ENCODE measurements at regions not wholly inside any gene's neighbourhood (a gene's known extent, or its start where the extent isn't known, plus 50 kb on each side); places are given as distances from the start of the nearest gene placed in this dataset.

DNA sequence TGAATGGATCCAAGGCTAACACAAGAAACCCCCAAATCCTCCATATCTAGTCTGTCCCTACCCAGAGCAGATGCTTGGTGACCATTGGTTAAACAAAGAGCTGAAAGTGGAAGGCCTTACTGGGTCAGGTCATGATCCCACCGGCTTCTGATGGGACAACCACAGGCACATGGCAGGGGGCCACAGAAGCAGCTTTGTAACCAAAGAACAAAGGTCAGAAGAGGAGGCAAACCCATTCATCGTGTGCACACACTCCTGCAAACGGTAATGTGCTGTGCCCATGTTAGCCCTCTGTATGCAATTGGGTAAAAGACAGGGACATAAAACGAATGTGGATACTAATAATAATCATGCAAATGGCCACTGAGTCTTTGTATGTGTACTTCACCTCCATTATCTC lies 133.3 kb upstream of the SLC6A11 start:
- Histone ChIP-seq H3K9me3 (replicated peaks in 1 of 2; ENCODE audit: control insufficient read depth in 2 of 2, insufficient read depth in 1 of 2, low read depth in 1 of 2, low read length in 2 of 2) (no peaks in the 10 kb centered on the region), H3K9ac (ENCODE audit: low read depth, low read length, poor library complexity) (no peak overlapping the region), H2BK12ac (ENCODE audit: low read length) (no peak overlapping the region), H3K4ac (ENCODE audit: low read length) (no peak overlapping the region), H3K4me1 (ENCODE audit: control insufficient read depth in 2 of 2, insufficient read depth in 1 of 2, low read depth in 1 of 2, low read length in 2 of 2) (peaks cover 0 to 6% of the 10 kb centered on the region in 2 donors), H3K4me2 (ENCODE audit: insufficient read depth, low read length, poor library complexity, severe bottlenecking) (no peak overlapping the region), H3K14ac (ENCODE audit: low read length) (no peak overlapping the region), H2AFZ (ENCODE audit: low read length) (no peak overlapping the region), H3K18ac (ENCODE audit: low read length) (no peak overlapping the region), H2BK5ac (ENCODE audit: low read length) (no peak overlapping the region), H3K23ac (ENCODE audit: low read depth, low read length, poor library complexity) (no peak overlapping the region), H3K36me3 (replicated peaks in 1 of 2; ENCODE audit: control insufficient read depth in 2 of 2, insufficient read depth in 2 of 2, low read length in 2 of 2) (no peaks in the 10 kb centered on the region), H2BK120ac (ENCODE audit: low read depth, low read length) (no peak overlapping the region), H3K4me3 (ENCODE audit: low read length in 2 of 2) (no peak overlapping the region), H3K79me1 (ENCODE audit: low read depth, low read length) (no peaks in the 10 kb centered on the region), H2BK15ac (ENCODE audit: low read length) (no peak overlapping the region), H3K27ac (replicated peaks; ENCODE audit: low read length) (no peak overlapping the region), H2AK5ac (ENCODE audit: low read depth, low read length) (no peak overlapping the region), H4K8ac (ENCODE audit: low read depth, low read length) (no peak overlapping the region), H3K27me3 (ENCODE audit: control insufficient read depth in 3 of 3, insufficient read depth in 3 of 3, low read depth in 1 of 3, low read length in 3 of 3) (no peaks in the 10 kb centered on the region), H4K91ac (ENCODE audit: low read depth, low read length, poor library complexity) (no peak overlapping the region)
- no CpG with 5 or more reads among the region's 4 CpGs for WGBS, 2 donors (ENCODE audit: extremely low coverage in 2 of 2, insufficient read length in 2 of 2, insufficient replicate concordance in 1 of 2)
- DNase-seq (ENCODE audit: low spot score): no peak

- Histone ChIP-seq H2BK12ac (ENCODE audit: low read length) (no peak overlapping the region), H2BK120ac (ENCODE audit: low read depth, low read length) (no peak overlapping the region), H3K9ac (ENCODE audit: low read depth, low read length, poor library complexity) (no peak overlapping the region), H3K4ac (ENCODE audit: low read length) (no peak overlapping the region), H3K36me3 (replicated peaks in 1 of 2; ENCODE audit: control insufficient read depth in 2 of 2, insufficient read depth in 2 of 2, low read length in 2 of 2) (no peaks in the 10 kb centered on the region), H2BK5ac (ENCODE audit: low read length) (no peak overlapping the region), H3K79me1 (ENCODE audit: low read depth, low read length) (no peaks in the 10 kb centered on the region), H4K8ac (ENCODE audit: low read depth, low read length) (no peak overlapping the region), H3K27me3 (ENCODE audit: control insufficient read depth in 3 of 3, insufficient read depth in 3 of 3, low read depth in 1 of 3, low read length in 3 of 3) (no peaks in the 10 kb centered on the region), H3K4me3 (ENCODE audit: low read length in 2 of 2) (no peak overlapping the region), H3K14ac (ENCODE audit: low read length) (no peak overlapping the region), H3K27ac (replicated peaks; ENCODE audit: low read length) (no peak overlapping the region), H4K91ac (ENCODE audit: low read depth, low read length, poor library complexity) (no peak overlapping the region), H2AFZ (ENCODE audit: low read length) (no peak overlapping the region), H3K18ac (ENCODE audit: low read length) (no peak overlapping the region), H3K4me1 (ENCODE audit: control insufficient read depth in 2 of 2, insufficient read depth in 1 of 2, low read depth in 1 of 2, low read length in 2 of 2) (peaks cover 0 to 6% of the 10 kb centered on the region in 2 donors), H3K23ac (ENCODE audit: low read depth, low read length, poor library complexity) (no peak overlapping the region), H3K9me3 (replicated peaks in 1 of 2; ENCODE audit: control insufficient read depth in 2 of 2, insufficient read depth in 1 of 2, low read depth in 1 of 2, low read length in 2 of 2) (no peaks in the 10 kb centered on the region), H2BK15ac (ENCODE audit: low read length) (no peak overlapping the region), H3K4me2 (ENCODE audit: insufficient read depth, low read length, poor library complexity, severe bottlenecking) (no peak overlapping the region), H2AK5ac (ENCODE audit: low read depth, low read length) (no peak overlapping the region)
- WGBS, 2 donors (ENCODE audit: extremely low coverage in 2 of 2, insufficient read length in 2 of 2, insufficient replicate concordance in 1 of 2): no CpG with 5 or more reads among the region's 1 CpG
- no peak for DNase-seq (ENCODE audit: low spot score)
These were observed 132.9 kb upstream of the SLC6A11 start for GRCh38 chr3:10683106-10683505.

GRCh38 chr3:10688126-10688525 lies 127.9 kb upstream of the SLC6A11 start:
- Histone ChIP-seq H3K14ac (ENCODE audit: low read length) (no peak overlapping the region), H3K27me3 (ENCODE audit: control insufficient read depth in 3 of 3, insufficient read depth in 3 of 3, low read depth in 1 of 3, low read length in 3 of 3) (no peaks in the 10 kb centered on the region), H3K18ac (ENCODE audit: low read length) (no peak overlapping the region), H3K36me3 (replicated peaks in 1 of 2; ENCODE audit: control insufficient read depth in 2 of 2, insufficient read depth in 2 of 2, low read length in 2 of 2) (no peaks in the 10 kb centered on the region), H2BK5ac (ENCODE audit: low read length) (no peak overlapping the region), H3K4ac (ENCODE audit: low read length) (no peak overlapping the region), H2BK12ac (ENCODE audit: low read length) (no peak overlapping the region), H3K4me1 (ENCODE audit: control insufficient read depth in 2 of 2, insufficient read depth in 1 of 2, low read depth in 1 of 2, low read length in 2 of 2) (no peaks in the 10 kb centered on the region), H2BK15ac (ENCODE audit: low read length) (no peak overlapping the region), H4K91ac (ENCODE audit: low read depth, low read length, poor library complexity) (no peak overlapping the region), H2AFZ (ENCODE audit: low read length) (no peak overlapping the region), H2AK5ac (ENCODE audit: low read depth, low read length) (no peak overlapping the region), H4K8ac (ENCODE audit: low read depth, low read length) (no peak overlapping the region), H3K4me3 (ENCODE audit: low read length in 2 of 2) (no peak overlapping the region), H3K9me3 (replicated peaks in 1 of 2; ENCODE audit: control insufficient read depth in 2 of 2, insufficient read depth in 1 of 2, low read depth in 1 of 2, low read length in 2 of 2) (no peaks in the 10 kb centered on the region), H3K4me2 (ENCODE audit: insufficient read depth, low read length, poor library complexity, severe bottlenecking) (no peak overlapping the region), H2BK120ac (ENCODE audit: low read depth, low read length) (no peak overlapping the region), H3K23ac (ENCODE audit: low read depth, low read length, poor library complexity) (no peak overlapping the region), H3K9ac (ENCODE audit: low read depth, low read length, poor library complexity) (no peak overlapping the region), H3K79me1 (ENCODE audit: low read depth, low read length) (no peaks in the 10 kb centered on the region), H3K27ac (replicated peaks; ENCODE audit: low read length) (no peak overlapping the region)
- WGBS, 2 donors (ENCODE audit: extremely low coverage in 2 of 2, insufficient read length in 2 of 2, insufficient replicate concordance in 1 of 2): no CpG with 5 or more reads among the region's 1 CpG
- no peak for DNase-seq (ENCODE audit: low spot score)

DNA sequence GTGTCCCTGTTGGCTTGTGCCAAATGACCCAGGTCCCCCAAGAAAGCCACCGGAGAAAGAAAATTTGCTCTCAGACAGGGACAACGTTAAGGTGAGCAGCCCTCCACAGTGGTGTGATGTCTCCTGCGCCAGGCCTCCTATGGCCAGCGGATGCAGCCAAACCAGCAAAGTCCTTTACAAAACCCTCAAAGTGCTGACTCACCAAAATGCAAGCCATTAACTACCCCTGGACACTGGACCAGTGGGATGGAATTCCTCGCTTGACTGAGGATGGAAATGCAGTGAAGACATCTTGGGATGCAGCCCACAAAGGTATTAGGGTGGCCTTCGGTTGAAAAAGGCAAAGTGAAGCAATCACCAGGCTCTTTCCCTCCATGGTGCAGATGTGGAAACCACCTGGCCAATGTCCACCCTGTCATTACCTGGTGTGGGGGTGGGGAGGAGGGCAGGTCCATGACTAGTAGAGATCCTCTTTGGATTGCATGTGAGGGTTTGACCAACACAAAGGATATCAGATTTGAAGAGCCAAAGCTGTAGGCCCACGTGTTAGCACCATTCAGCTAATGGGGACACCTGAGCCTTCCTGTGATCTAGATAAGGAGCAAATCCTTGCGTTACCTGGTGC lies 127.4 kb upstream of the SLC6A11 start:
- Histone ChIP-seq H3K27me3 (ENCODE audit: control insufficient read depth in 3 of 3, insufficient read depth in 3 of 3, low read depth in 1 of 3, low read length in 3 of 3) (no peaks in the 10 kb centered on the region), H2BK120ac (ENCODE audit: low read depth, low read length) (no peak overlapping the region), H3K4ac (ENCODE audit: low read length) (no peak overlapping the region), H2AFZ (ENCODE audit: low read length) (no peak overlapping the region), H3K9me3 (replicated peaks in 1 of 2; ENCODE audit: control insufficient read depth in 2 of 2, insufficient read depth in 1 of 2, low read depth in 1 of 2, low read length in 2 of 2) (no peaks in the 10 kb centered on the region), H3K23ac (ENCODE audit: low read depth, low read length, poor library complexity) (no peak overlapping the region), H2BK15ac (ENCODE audit: low read length) (no peak overlapping the region), H4K8ac (ENCODE audit: low read depth, low read length) (no peak overlapping the region), H3K18ac (ENCODE audit: low read length) (no peak overlapping the region), H3K9ac (ENCODE audit: low read depth, low read length, poor library complexity) (no peak overlapping the region), H4K91ac (ENCODE audit: low read depth, low read length, poor library complexity) (no peak overlapping the region), H3K14ac (ENCODE audit: low read length) (no peak overlapping the region), H2AK5ac (ENCODE audit: low read depth, low read length) (no peak overlapping the region), H3K79me1 (ENCODE audit: low read depth, low read length) (no peaks in the 10 kb centered on the region), H2BK5ac (ENCODE audit: low read length) (no peak overlapping the region), H3K27ac (replicated peaks; ENCODE audit: low read length) (no peak overlapping the region), H3K4me2 (ENCODE audit: insufficient read depth, low read length, poor library complexity, severe bottlenecking) (no peak overlapping the region), H3K4me1 (ENCODE audit: control insufficient read depth in 2 of 2, insufficient read depth in 1 of 2, low read depth in 1 of 2, low read length in 2 of 2) (no peaks in the 10 kb centered on the region), H3K36me3 (replicated peaks in 1 of 2; ENCODE audit: control insufficient read depth in 2 of 2, insufficient read depth in 2 of 2, low read length in 2 of 2) (no peaks in the 10 kb centered on the region), H2BK12ac (ENCODE audit: low read length) (no peak overlapping the region), H3K4me3 (ENCODE audit: low read length in 2 of 2) (no peak overlapping the region)
- no peak for DNase-seq (ENCODE audit: low spot score)
- no CpG with 5 or more reads among the region's 8 CpGs for WGBS, 2 donors (ENCODE audit: extremely low coverage in 2 of 2, insufficient read length in 2 of 2, insufficient replicate concordance in 1 of 2)
